ENCODE measurements at regions not wholly inside any gene's neighbourhood (a gene's known extent, or its start where the extent isn't known, plus 50 kb on each side); places are given as distances from the start of the nearest gene placed in this dataset.

DNA sequence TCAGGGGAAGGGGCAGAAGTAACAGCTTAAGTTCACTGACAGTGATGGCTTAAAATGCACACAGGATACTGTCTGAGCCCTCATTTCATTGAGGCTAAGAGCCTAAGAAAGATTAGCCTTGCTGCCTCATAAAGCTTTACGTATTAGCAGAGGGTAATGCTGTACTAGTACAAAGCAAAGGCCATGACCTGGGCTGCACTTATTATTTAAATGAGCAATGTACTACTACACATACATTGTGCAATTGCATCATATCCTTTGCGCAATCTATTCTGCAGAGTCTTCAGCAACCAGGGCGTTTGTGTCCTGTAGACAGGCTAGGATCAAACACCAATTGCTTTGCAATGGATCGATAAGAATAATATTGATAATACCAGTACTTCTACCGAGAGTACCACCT lies 221.8 kb downstream of the TPRG1 start:
- TF ChIP-seq EZH2 (IDR thresholded peaks at IDR 0.05; ENCODE audit: borderline replicate concordance, insufficient read depth, low read length, poor library complexity, severe bottlenecking) (no peak), POLR2AphosphoS5 (IDR thresholded peaks at IDR 0.05) (no peak), TAF1 (IDR thresholded peaks at IDR 0.05; ENCODE audit: low read depth) (no peak), SMC3 (conservative IDR thresholded peaks at IDR 0.05; ENCODE audit: poor library complexity) (no peak), RAD21 (conservative IDR thresholded peaks at IDR 0.05) (no peak), MXI1 (conservative IDR thresholded peaks at IDR 0.05; ENCODE audit: poor library complexity, severe bottlenecking) (no peak), EP300 (conservative IDR thresholded peaks at IDR 0.05; ENCODE audit: poor library complexity, severe bottlenecking) (no peak)
- TF ChIP-seq, protein P1, sequence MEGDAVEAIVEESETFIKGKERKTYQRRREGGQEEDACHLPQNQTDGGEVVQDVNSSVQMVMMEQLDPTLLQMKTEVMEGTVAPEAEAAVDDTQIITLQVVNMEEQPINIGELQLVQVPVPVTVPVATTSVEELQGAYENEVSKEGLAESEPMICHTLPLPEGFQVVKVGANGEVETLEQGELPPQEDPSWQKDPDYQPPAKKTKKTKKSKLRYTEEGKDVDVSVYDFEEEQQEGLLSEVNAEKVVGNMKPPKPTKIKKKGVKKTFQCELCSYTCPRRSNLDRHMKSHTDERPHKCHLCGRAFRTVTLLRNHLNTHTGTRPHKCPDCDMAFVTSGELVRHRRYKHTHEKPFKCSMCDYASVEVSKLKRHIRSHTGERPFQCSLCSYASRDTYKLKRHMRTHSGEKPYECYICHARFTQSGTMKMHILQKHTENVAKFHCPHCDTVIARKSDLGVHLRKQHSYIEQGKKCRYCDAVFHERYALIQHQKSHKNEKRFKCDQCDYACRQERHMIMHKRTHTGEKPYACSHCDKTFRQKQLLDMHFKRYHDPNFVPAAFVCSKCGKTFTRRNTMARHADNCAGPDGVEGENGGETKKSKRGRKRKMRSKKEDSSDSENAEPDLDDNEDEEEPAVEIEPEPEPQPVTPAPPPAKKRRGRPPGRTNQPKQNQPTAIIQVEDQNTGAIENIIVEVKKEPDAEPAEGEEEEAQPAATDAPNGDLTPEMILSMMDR (IDR thresholded peaks at IDR 0.05; ENCODE audit: poor library complexity, severe bottlenecking) = no peak
- TF ChIP-seq, protein P2, sequence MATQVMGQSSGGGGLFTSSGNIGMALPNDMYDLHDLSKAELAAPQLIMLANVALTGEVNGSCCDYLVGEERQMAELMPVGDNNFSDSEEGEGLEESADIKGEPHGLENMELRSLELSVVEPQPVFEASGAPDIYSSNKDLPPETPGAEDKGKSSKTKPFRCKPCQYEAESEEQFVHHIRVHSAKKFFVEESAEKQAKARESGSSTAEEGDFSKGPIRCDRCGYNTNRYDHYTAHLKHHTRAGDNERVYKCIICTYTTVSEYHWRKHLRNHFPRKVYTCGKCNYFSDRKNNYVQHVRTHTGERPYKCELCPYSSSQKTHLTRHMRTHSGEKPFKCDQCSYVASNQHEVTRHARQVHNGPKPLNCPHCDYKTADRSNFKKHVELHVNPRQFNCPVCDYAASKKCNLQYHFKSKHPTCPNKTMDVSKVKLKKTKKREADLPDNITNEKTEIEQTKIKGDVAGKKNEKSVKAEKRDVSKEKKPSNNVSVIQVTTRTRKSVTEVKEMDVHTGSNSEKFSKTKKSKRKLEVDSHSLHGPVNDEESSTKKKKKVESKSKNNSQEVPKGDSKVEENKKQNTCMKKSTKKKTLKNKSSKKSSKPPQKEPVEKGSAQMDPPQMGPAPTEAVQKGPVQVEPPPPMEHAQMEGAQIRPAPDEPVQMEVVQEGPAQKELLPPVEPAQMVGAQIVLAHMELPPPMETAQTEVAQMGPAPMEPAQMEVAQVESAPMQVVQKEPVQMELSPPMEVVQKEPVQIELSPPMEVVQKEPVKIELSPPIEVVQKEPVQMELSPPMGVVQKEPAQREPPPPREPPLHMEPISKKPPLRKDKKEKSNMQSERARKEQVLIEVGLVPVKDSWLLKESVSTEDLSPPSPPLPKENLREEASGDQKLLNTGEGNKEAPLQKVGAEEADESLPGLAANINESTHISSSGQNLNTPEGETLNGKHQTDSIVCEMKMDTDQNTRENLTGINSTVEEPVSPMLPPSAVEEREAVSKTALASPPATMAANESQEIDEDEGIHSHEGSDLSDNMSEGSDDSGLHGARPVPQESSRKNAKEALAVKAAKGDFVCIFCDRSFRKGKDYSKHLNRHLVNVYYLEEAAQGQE (IDR thresholded peaks at IDR 0.05; ENCODE audit: borderline replicate concordance) = no peak
